Activated CD4-positive, alpha-beta T cell treated with anti-CD3 and anti-CD28 coated beads, Interleukin-2, amount 50 U/mL, for 24 hours (primary cell): ENCODE measurements at regions not wholly inside any gene's neighbourhood (a gene's known extent, or its start where the extent isn't known, plus 50 kb on each side); places are given as distances from the start of the nearest gene placed in this dataset.
"Not testable (repeated sequence)": the region's sequence is repeated elsewhere in the genome, so short reads cannot be mapped to it uniquely, and the experiment has no call there.

Experiments
- DNase-seq, 2 donors: peaks; one replicate each; pipeline ENCODE4 v3.0.0-alpha.2; 2020; ENCODE audit warnings: low read depth in 1 of 2, low spot score in 1 of 2

DNA sequence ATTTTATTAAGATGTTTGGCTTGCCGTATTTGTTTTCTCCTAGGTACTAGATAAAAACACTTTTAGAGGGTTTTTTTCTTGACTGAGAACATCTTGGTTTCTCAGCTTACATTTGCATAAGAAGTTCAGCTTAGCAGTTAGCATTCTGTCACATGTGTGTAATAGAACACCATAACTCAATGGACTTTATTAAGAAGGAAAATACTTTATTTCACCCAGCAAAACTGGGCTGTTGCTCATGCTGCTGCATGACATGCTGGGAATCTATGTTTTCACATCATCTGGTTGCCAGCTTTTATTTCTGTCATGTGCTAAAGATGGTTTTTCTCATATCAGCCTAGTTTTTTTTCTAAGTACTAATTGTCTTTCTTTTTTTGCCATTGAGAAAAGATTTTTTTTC, 144.6 kb downstream of the UTRN start:
- no peak for DNase-seq

- not testable (repeated sequence) for DNase-seq
Measured at GRCh38 chr6:144433446-144433845, 148.3 kb downstream of the UTRN start.

- DNase-seq = no peak
Measured at GRCh38 chr6:144434308-144434990, 149.3 kb downstream of the UTRN start.

GRCh38 chr6:144435602-144436426, 150.7 kb downstream of the UTRN start:
- no peak for DNase-seq

DNA sequence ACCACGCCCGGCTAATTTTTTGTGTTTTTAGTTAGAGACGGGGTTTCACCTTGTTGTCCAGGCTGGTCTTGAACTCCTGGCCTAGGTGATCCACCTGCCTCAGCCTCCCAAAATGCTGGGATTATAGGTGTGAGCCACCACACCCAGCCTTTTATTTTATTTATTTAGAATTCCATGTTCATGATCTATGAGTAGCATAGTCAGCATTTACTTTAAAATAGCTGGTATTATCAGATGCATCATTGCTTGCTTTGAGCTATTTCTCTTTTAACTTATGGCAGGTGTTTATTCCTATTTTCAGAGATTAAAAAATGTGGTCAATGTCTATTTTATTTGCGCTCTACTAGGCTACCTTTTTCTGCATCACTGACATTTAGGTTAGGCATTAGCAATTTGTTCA, 152.0 kb downstream of the UTRN start:
- DNase-seq = no peak

- DNase-seq = no peak
Measured at GRCh38 chr6:144438103-144438502, 153.0 kb downstream of the UTRN start.

- DNase-seq = no peak
Measured at GRCh38 chr6:144439016-144439415, 153.9 kb downstream of the UTRN start.

- DNase-seq = not testable (repeated sequence)
Measured at GRCh38 chr6:144441801-144442200, 156.7 kb downstream of the UTRN start.

- DNase-seq = no peak
Measured at GRCh38 chr6:144443157-144443556, 158.0 kb downstream of the UTRN start.

DNA sequence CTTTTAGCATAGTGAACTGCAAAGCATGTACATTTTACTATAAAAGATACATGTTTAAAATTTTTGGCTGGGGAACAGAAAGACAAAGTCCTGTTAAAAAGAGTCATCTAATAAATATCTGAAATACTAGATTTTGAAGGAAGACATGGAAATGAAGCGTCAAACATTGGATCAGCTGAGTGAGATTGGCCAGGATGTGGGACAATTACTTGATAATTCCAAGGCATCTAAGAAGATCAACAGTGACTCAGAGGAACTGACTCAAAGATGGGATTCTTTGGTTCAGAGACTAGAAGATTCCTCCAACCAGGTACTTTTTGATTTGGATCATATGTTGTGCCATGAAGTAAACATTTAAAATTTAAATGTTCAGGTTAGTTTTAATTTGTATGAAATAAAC, 162.3 kb downstream of the UTRN start:
- no peak for DNase-seq

- no peak for DNase-seq
Measured at GRCh38 chr6:144449218-144449617, 164.1 kb downstream of the UTRN start.

- DNase-seq = no peak
Measured at GRCh38 chr6:144449911-144450597, 164.9 kb downstream of the UTRN start.

- DNase-seq = no peak
Measured at GRCh38 chr6:144460327-144461095, 175.4 kb downstream of the UTRN start.

GRCh38 chr6:144462058-144462457, 176.9 kb downstream of the UTRN start:
- DNase-seq = no peak

DNA sequence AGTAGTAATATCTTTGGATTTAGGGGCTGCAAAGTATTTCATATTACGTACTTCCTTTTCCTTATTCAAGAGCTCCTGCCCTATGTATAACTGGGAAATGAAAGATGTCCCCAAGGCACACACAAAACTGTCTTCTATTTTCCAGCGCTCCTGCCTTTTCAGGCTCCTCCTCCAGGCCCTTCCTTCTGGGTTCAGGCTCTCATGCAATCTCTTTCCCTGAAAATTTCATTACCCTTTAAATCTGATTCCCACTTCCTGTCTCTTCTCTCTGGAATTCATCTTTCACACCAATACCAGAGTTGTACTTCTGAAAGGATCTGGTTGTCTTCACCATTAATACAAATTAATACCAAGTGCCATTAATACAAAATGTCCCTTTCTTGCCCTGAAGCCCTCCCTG, 181.6 kb downstream of the UTRN start:
- DNase-seq = no peak

GRCh38 chr6:144467172-144467762, 182.1 kb downstream of the UTRN start:
- no peak for DNase-seq

GRCh38 chr6:144467921-144468320, 182.8 kb downstream of the UTRN start:
- DNase-seq = no peak

- peak in 1 of 2 donors; percentile 10 for DNase-seq
Measured at GRCh38 chr6:144468709-144469108, 183.6 kb downstream of the UTRN start.

- DNase-seq = peak in 1 of 2 donors; percentile 12
Measured at GRCh38 chr6:144469144-144469575, 184.0 kb downstream of the UTRN start.

- not testable (repeated sequence) for DNase-seq
Measured at GRCh38 chr6:144470201-144470600, 185.1 kb downstream of the UTRN start.

GRCh38 chr6:144471986-144472385, 186.9 kb downstream of the UTRN start:
- no peak for DNase-seq
